Upper lobe of left lung (tissue), 6 donors: ENCODE measurements at regions not wholly inside any gene's neighbourhood (a gene's known extent, or its start where the extent isn't known, plus 50 kb on each side); places are given as distances from the start of the nearest gene placed in this dataset.
A peak's percentile ranks its signal among the peaks of the same experiment; 100 is the strongest.
"Not testable (repeated sequence)": the region's sequence is repeated elsewhere in the genome, so short reads cannot be mapped to it uniquely, and the experiment has no call there.

Source experiments
- ATAC-seq, 2 donors: fragments of 200-7000 bp; cut with Tn5 transposase; one replicate each; pipeline ENCODE4 v1.9.1; 2022; ENCODE audit warnings: mild to moderate bottlenecking in 2 of 2, moderate library complexity in 2 of 2; ENCODE audit not compliant: low FRiP score in 2 of 2
- DNase-seq, 2 donors: peaks; one replicate each; pipeline ENCODE4 v3.0.0-alpha.2; 2019 to 2020
- H3K27ac ChIP-seq, 4 donors: fragments of 200-600 bp; sonication (generic); one replicate each; pipeline ENCODE4 v1.5.1; 2016 to 2019
- H3K27me3 ChIP-seq, 4 donors: fragments of 200-600 bp; sonication (generic); one replicate each; pipeline ENCODE4 v1.5.1; 2017 to 2019
- H3K36me3 ChIP-seq, 4 donors: fragments of 200-600 bp; sonication (generic); one replicate each; pipeline ENCODE4 v1.5.1; 2016 to 2019
- H3K4me1 ChIP-seq, 4 donors: fragments of 200-600 bp; sonication (generic); one replicate each; pipeline ENCODE4 v1.5.1; 2018 to 2019
- H3K4me3 ChIP-seq, 4 donors: fragments of 200-600 bp; sonication (generic); one replicate each; pipeline ENCODE4 v1.5.1; 2017 to 2019; ENCODE audit warnings: mild to moderate bottlenecking in 2 of 4, moderate library complexity in 1 of 4
- H3K9me3 ChIP-seq, 4 donors: fragments of 200-600 bp; sonication (generic); one replicate each; pipeline ENCODE4 v1.5.1; 2018 to 2019
- EP300 ChIP-seq, 4 donors: sonication (generic); formaldehyde crosslinking; IDR thresholded peaks; one replicate each; pipeline ENCODE4 v1.5.1; 2017; ENCODE audit warnings: antibody characterized with exemption in 4 of 4, control low read depth in 2 of 4
- POLR2A ChIP-seq, 4 donors: fragments of 450-650 bp; IDR thresholded peaks; one replicate each; pipeline ENCODE4 v1.5.1; 2016 to 2017; ENCODE audit warnings: antibody characterized with exemption in 4 of 4, mild to moderate bottlenecking in 2 of 4
- POLR2AphosphoS5 ChIP-seq, 2 donors: sonication (generic); formaldehyde crosslinking; IDR thresholded peaks; one replicate each; pipeline ENCODE4 v1.5.1; 2017; ENCODE audit warnings: antibody characterized with exemption in 2 of 2
- WGBS, 2 donors: methylation state at CpG; one replicate each; pipeline ENCODE4 v1.1.5; 2017 to 2018; 5-methylcytosine and 5-hydroxymethylcytosine counted together
- TF ChIP-seq, protein P1 (sequence below), 6 experiments: fragments of 450-650 bp in 4 of 6; fragments of 200-600 bp in 2 of 6; sonication (generic) in 2 of 6; IDR thresholded peaks; one replicate each; pipeline ENCODE4 v1.5.1; 2016 to 2019; ENCODE audit warnings: antibody characterized with exemption in 6 of 6
- donor health status: DM: no; HTN: no; CAD: no; lungs with moderate emphysema.
- donor health status: DM: no; HTN: yes; CAD: no; lungs with severe emphysema.

- 83 to 85% methylated on average over 1 to 11 of the region's 11 CpGs for WGBS, 2 donors
- peak in 1 of 2 donors; percentile 24 for DNase-seq
These were observed 277.8 kb upstream of the ARHGAP42 start for GRCh38 chr11:100409267-100409666.

GRCh38 chr11:100419518-100419917 lies 267.6 kb upstream of the ARHGAP42 start:
- no peak for DNase-seq
- no peak overlapping the region for H3K27ac ChIP-seq
- no peaks in the 10 kb centered on the region for H3K36me3 ChIP-seq
- ATAC-seq: no peak
- no peak overlapping the region for H3K4me3 ChIP-seq
- TF ChIP-seq, protein P1, sequence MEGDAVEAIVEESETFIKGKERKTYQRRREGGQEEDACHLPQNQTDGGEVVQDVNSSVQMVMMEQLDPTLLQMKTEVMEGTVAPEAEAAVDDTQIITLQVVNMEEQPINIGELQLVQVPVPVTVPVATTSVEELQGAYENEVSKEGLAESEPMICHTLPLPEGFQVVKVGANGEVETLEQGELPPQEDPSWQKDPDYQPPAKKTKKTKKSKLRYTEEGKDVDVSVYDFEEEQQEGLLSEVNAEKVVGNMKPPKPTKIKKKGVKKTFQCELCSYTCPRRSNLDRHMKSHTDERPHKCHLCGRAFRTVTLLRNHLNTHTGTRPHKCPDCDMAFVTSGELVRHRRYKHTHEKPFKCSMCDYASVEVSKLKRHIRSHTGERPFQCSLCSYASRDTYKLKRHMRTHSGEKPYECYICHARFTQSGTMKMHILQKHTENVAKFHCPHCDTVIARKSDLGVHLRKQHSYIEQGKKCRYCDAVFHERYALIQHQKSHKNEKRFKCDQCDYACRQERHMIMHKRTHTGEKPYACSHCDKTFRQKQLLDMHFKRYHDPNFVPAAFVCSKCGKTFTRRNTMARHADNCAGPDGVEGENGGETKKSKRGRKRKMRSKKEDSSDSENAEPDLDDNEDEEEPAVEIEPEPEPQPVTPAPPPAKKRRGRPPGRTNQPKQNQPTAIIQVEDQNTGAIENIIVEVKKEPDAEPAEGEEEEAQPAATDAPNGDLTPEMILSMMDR (IDR thresholded peaks at IDR 0.05): no peak
- no peak for TF ChIP-seq POLR2A (IDR thresholded peaks at IDR 0.05)
- TF ChIP-seq POLR2AphosphoS5 (IDR thresholded peaks at IDR 0.05): no peak
- no peak for TF ChIP-seq EP300 (IDR thresholded peaks at IDR 0.05)
- H3K4me1 ChIP-seq: no peaks in the 10 kb centered on the region
- H3K9me3 ChIP-seq: peaks cover 0 to 11% (median 5%) of the 10 kb centered on the region in 4 donors
- no peaks in the 10 kb centered on the region for H3K27me3 ChIP-seq
- WGBS, 2 donors: 54 to 61% methylated on average over 2 of the region's 2 CpGs

More at GRCh38 chr11:100409267-100409666, 277.8 kb upstream of the ARHGAP42 start:
- H3K9me3 ChIP-seq, H3K27me3 ChIP-seq, ATAC-seq, H3K4me3 ChIP-seq, H3K4me1 ChIP-seq, H3K27ac ChIP-seq, H3K36me3 ChIP-seq: not testable (repeated sequence)

DNA sequence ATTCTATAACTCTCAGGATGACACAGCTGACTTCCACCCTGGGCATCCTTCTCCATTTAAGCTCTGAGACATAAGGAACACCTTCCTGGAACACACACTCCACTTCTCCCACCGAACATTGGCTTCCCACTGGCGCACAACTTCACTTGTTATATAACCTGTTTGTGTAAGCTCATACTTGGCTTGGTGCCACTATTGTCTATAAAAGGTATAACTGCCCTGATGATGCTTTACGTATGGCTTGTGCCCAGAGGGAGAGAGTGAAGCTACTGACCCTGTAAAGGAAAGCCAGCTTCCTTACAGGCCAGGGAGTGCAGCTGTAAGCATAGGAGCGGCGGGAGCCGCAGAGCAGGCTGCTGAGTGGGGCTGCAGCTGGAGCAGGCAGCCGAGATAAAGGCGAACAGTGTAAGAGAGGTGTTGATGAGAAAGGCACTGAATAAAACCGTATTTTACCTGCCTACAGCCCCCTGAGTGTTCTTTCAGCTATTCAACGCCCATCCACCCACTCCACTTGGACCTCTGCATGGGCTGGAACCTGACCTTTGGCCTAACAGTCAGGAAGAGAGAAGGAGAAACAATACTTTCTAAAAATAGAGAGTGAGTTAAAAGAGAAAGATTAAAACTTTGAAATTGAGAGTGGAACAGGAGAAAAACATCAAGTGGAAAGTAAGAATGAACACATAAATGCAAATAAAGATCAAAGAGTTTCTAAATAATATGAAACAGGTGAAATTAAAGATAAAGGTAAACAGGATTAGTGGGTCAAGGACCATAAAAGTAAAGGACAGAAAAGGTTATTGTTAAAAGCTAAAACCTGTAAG lies 252.1 kb upstream of the ARHGAP42 start:
- H3K4me3 ChIP-seq: no peak overlapping the region
- no peak for TF ChIP-seq POLR2AphosphoS5 (IDR thresholded peaks at IDR 0.05)
- TF ChIP-seq, protein P1 (IDR thresholded peaks at IDR 0.05): no peak
- TF ChIP-seq EP300 (IDR thresholded peaks at IDR 0.05): no peak
- no peak for TF ChIP-seq POLR2A (IDR thresholded peaks at IDR 0.05)
- H3K36me3 ChIP-seq: no peaks in the 10 kb centered on the region
- H3K4me1 ChIP-seq: no peaks in the 10 kb centered on the region
- WGBS, 2 donors: 62 to 69% methylated on average over 10 of the region's 10 CpGs
- no peaks in the 10 kb centered on the region for H3K9me3 ChIP-seq
- ATAC-seq (no peak), DNase-seq (peak in 1 of 2 donors; percentile 39)
- H3K27ac ChIP-seq: no peak overlapping the region
- H3K27me3 ChIP-seq: no peaks in the 10 kb centered on the region

- DNase-seq: no peak
- Histone ChIP-seq H3K27me3 (no peaks in the 10 kb centered on the region), H3K4me3 (no peak overlapping the region), H3K9me3 (no peaks in the 10 kb centered on the region), H3K27ac (no peak overlapping the region), H3K36me3 (no peaks in the 10 kb centered on the region), H3K4me1 (no peaks in the 10 kb centered on the region)
- WGBS, 2 donors: 55 to 75% methylated on average over 2 of the region's 2 CpGs
- TF ChIP-seq EP300 (IDR thresholded peaks at IDR 0.05): no peak
- TF ChIP-seq, protein P1 (IDR thresholded peaks at IDR 0.05): no peak
- no peak for TF ChIP-seq POLR2AphosphoS5 (IDR thresholded peaks at IDR 0.05)
- no peak for ATAC-seq
These were observed 248.7 kb upstream of the ARHGAP42 start for GRCh38 chr11:100438376-100438775.

- Histone ChIP-seq H3K4me1 (peaks cover 0 to 9% (median 1%) of the 10 kb centered on the region in 4 donors), H3K27ac (no peak overlapping the region), H3K9me3 (no peaks in the 10 kb centered on the region), H3K4me3 (no peak overlapping the region), H3K27me3 (no peaks in the 10 kb centered on the region), H3K36me3 (no peaks in the 10 kb centered on the region)
- no peak for DNase-seq
- TF ChIP-seq POLR2A (IDR thresholded peaks at IDR 0.05): no peak
- no peak for TF ChIP-seq EP300 (IDR thresholded peaks at IDR 0.05)
- TF ChIP-seq POLR2AphosphoS5 (IDR thresholded peaks at IDR 0.05): no peak
- TF ChIP-seq, protein P1 (IDR thresholded peaks at IDR 0.05): no peak
- 58 to 68% methylated on average over 1 of the region's 1 CpG for WGBS, 2 donors
- no peak for ATAC-seq
These were observed 246.0 kb upstream of the ARHGAP42 start for GRCh38 chr11:100441086-100441485.
